ENCODE measurements at regions not wholly inside any gene's neighbourhood (a gene's known extent, or its start where the extent isn't known, plus 50 kb on each side); places are given as distances from the start of the nearest gene placed in this dataset.

DNA sequence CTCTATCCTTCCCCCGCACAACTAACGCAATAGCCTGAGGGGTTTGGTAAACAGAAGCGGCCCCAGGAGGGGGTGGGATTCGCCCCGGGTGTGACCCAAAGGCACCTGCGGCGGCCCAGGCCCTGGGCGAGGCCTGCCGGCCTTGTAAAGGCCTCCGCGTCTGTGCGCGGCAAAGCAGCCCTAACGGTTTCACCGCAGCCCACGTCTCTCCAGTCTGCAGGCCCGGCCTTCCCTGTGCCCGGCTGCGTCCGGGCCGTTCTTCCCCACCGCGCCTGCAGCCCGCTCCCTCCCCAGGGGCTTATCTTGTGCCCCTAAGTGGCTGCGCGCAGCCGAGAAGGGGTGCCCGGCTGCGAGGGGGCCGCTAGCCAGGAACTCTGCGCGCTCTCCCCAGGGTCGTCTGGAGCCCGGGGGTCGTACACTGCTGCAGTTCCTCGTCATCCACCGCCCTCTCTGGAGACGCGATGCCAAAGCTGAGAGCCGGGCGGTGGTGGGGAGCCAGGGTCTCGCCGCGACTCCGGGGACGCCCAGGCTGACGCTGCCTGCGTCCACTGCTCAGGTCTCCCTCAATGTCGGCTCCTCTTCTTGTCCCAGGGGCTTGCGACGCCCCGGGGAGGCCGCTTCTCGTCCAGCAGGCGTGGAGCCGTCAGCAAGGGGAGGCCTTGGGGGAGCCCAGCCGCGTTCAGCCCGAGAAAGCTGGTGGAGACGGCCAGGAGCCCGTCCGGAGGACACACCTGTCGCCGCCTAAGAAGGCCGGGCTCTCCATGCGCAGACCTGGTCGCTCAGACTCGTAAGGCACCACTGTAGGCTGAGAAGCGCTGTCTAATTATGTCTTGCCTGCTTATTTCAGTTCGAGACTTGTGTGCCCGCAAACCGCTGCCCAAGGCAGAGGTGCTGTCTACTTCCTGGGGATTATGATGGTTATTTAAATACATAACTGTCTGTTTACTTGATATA is 132.3 kb downstream of the SPAG6 start:
- Histone ChIP-seq H3K9me3 (ENCODE audit: low read length) (no peaks in the 10 kb centered on the region), H4K20me1 (ENCODE audit: low read length) (no peaks in the 10 kb centered on the region), H3K27me3 (ENCODE audit: low read length) (no peaks in the 10 kb centered on the region), H3K9ac (ENCODE audit: low read length) (no peak overlapping the region), H3K4me1 (ENCODE audit: insufficient read depth, low read length) (0 out of 2 replicates have a peak, but pooled peaks cover 10% of the 10 kb centered on the region), H3F3A (ENCODE audit: low read length, unreplicated experiment) (no peaks in the 10 kb centered on the region), H3K27ac (ENCODE audit: low read length) (no peak overlapping the region), H3K79me2 (ENCODE audit: low read length) (no peaks in the 10 kb centered on the region), H3K4me3 (ENCODE audit: low read length) (no peak overlapping the region), H3K36me3 (ENCODE audit: low read depth, low read length) (no peaks in the 10 kb centered on the region), H3K9me2 (replicated peaks; ENCODE audit: low read length) (no peaks in the 10 kb centered on the region), H2AFZ (ENCODE audit: low read length) (no peak overlapping the region), H3K4me2 (ENCODE audit: low read length) (no peak overlapping the region)
- CTCF ChIA-PET = no interaction called here
- no TSS peak for BruUV-seq (replicated peaks)
- POLR2A ChIA-PET (ENCODE audit: unreplicated experiment) = no interaction called here
- intact Hi-C loops (cut with micrococcal nuclease) = no loop called here
- ATAC-seq (no peak), DNase-seq (no peak)
- TF ChIP-seq EZH2 (IDR thresholded peaks at IDR 0.05; ENCODE audit: low read length, unreplicated experiment) = no peak
- TF ChIP-seq CTCF (conservative IDR thresholded peaks at IDR 0.05; ENCODE audit: low read depth, low read length) = no peak

GRCh38 chr10:22478555-22479334 is 133.4 kb downstream of the SPAG6 start:
- H3K79me2 ChIP-seq (ENCODE audit: low read length) = no peaks in the 10 kb centered on the region
- intact Hi-C loops (cut with micrococcal nuclease) = no loop called here
- H3K9me3 ChIP-seq (ENCODE audit: low read length) = no peaks in the 10 kb centered on the region
- 0 out of 2 replicates have a peak, but pooled peaks cover 10% of the 10 kb centered on the region for H3K4me1 ChIP-seq (ENCODE audit: insufficient read depth, low read length)
- H3K9me2 ChIP-seq (replicated peaks; ENCODE audit: low read length) = no peaks in the 10 kb centered on the region
- no peak overlapping the region for H3K4me3 ChIP-seq (ENCODE audit: low read length)
- no peak overlapping the region for H3K4me2 ChIP-seq (ENCODE audit: low read length)
- no peak for DNase-seq
- POLR2A ChIA-PET (ENCODE audit: unreplicated experiment) = no interaction called here
- H3K36me3 ChIP-seq (ENCODE audit: low read depth, low read length) = no peaks in the 10 kb centered on the region
- no peak overlapping the region for H3K27ac ChIP-seq (ENCODE audit: low read length)
- no peak for TF ChIP-seq EZH2phosphoT487 (IDR thresholded peaks at IDR 0.05; ENCODE audit: borderline replicate concordance, low read length)
- no peak for TF ChIP-seq EZH2 (IDR thresholded peaks at IDR 0.05; ENCODE audit: low read length, unreplicated experiment)
- TF ChIP-seq CTCF (conservative IDR thresholded peaks at IDR 0.05; ENCODE audit: low read depth, low read length) = no peak
- H2AFZ ChIP-seq (ENCODE audit: low read length) = no peak overlapping the region
- CTCF ChIA-PET = no interaction called here
- H3F3A ChIP-seq (ENCODE audit: low read length, unreplicated experiment) = no peaks in the 10 kb centered on the region
- no peaks in the 10 kb centered on the region for H3K27me3 ChIP-seq (ENCODE audit: low read length)
- no peak for ATAC-seq
- no peak overlapping the region for H3K9ac ChIP-seq (ENCODE audit: low read length)
- H4K20me1 ChIP-seq (ENCODE audit: low read length) = no peaks in the 10 kb centered on the region
- BruUV-seq (replicated peaks) = no TSS peak

All from PC-3 (cell line).